ENCODE measurements at regions not wholly inside any gene's neighbourhood (a gene's known extent, or its start where the extent isn't known, plus 50 kb on each side); places are given as distances from the start of the nearest gene placed in this dataset.

DNA sequence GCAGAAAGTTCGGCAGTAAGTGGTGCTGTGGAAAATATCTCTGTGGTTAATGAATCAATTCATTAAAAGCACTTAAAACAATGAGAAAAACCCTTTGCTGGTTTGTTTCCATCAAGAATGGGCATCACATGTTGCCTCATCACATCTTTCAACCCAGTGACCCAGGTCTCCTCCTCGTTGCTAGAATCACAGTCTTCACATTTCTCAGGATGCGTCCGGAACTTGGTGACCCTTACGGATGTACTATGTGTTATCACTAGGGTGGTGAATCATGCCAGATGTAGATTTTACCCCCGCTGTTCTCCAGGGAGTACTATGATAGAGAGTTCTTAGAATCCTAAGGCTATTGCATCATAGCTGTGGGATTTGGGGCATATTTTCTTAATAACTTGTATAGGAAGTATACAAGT, 217.9 kb upstream of the KLF4 start:
- no peaks in the 10 kb centered on the region for H3K79me2 ChIP-seq (ENCODE audit: insufficient read depth, low read length)
- no peak overlapping the region for H3K56ac ChIP-seq (ENCODE audit: insufficient read length, low read depth, low read length)
- no peaks in the 10 kb centered on the region for H3K23me2 ChIP-seq (ENCODE audit: insufficient read length, low read depth, low read length, poor library complexity, severe bottlenecking)
- H3K79me1 ChIP-seq (ENCODE audit: insufficient read depth, low read depth, low read length, poor library complexity, severe bottlenecking) = no peaks in the 10 kb centered on the region
- no peaks in the 10 kb centered on the region; the same call in 1 of the 2 replicates for H3K27me3 Mint-ChIP-seq (ENCODE audit: low read depth)
- no peaks in the 10 kb centered on the region for H3K27me3 ChIP-seq (ENCODE audit: insufficient read depth, low read length)
- H4K8ac ChIP-seq (replicated peaks; ENCODE audit: insufficient read length, low read depth, low read length) = no peak overlapping the region
- no peak overlapping the region for H3K4ac ChIP-seq (ENCODE audit: low read depth, low read length)
- H2BK20ac ChIP-seq (ENCODE audit: low read depth, low read length, poor library complexity, severe bottlenecking) = no peak overlapping the region
- no peak for TF ChIP-seq CTCF (conservative IDR thresholded peaks at IDR 0.05)
- no peak overlapping the region for H2BK120ac ChIP-seq (ENCODE audit: low read depth, low read length, poor library complexity, severe bottlenecking)
- H3T11ph ChIP-seq (ENCODE audit: low read length) = no peak overlapping the region
- no peak overlapping the region for H2BK12ac ChIP-seq (ENCODE audit: insufficient read length, low read depth, low read length)
- H4K91ac ChIP-seq (ENCODE audit: insufficient read length, low read depth, low read length) = no peak overlapping the region
- no peaks in the 10 kb centered on the region for H3K4me1 Mint-ChIP-seq
- H3K4me1 ChIP-seq (ENCODE audit: insufficient read depth, low read length) = no peaks in the 10 kb centered on the region
- H3K27ac Mint-ChIP-seq = no peak overlapping the region
- H4K20me1 ChIP-seq (ENCODE audit: control insufficient read depth, insufficient read depth, insufficient read length) = no peaks in the 10 kb centered on the region
- H2BK5ac ChIP-seq (ENCODE audit: insufficient read length, low read length) = no peak overlapping the region
- H4K5ac ChIP-seq (ENCODE audit: insufficient read length, low read depth, low read length) = no peak overlapping the region
- no peak overlapping the region for H2AFZ ChIP-seq (ENCODE audit: low read length)
- no CpG with 5 or more reads among the region's 6 CpGs for WGBS (ENCODE audit: extremely low coverage, insufficient read length, low lambda C conversion rate)
- DNase-seq = no peak
- H3K4me2 ChIP-seq (ENCODE audit: insufficient read depth, insufficient read length, low read length) = no peak overlapping the region
- no peak overlapping the region for H3K9ac ChIP-seq (ENCODE audit: extremely low read depth, insufficient read length, low read length)
- H2AK5ac ChIP-seq (ENCODE audit: insufficient read length, low read length) = no peak overlapping the region
- no peaks in the 10 kb centered on the region; a peak in 2 of 7 replicates for H3K36me3 Mint-ChIP-seq (ENCODE audit: insufficient read depth in 1 of 3, low read depth in 3 of 3)
- no peak overlapping the region for H3K27ac ChIP-seq (ENCODE audit: insufficient read length, low read depth, low read length)
- no peak overlapping the region for H2BK15ac ChIP-seq (ENCODE audit: low read depth, low read length)
- H3K9me3 Mint-ChIP-seq = no peaks in the 10 kb centered on the region; a peak in 1 of 5 replicates
- no peaks in the 10 kb centered on the region for H3K9me3 ChIP-seq (ENCODE audit: control insufficient read depth, low read depth, low read length)
- no peak overlapping the region for H3K18ac ChIP-seq (ENCODE audit: insufficient read length, low read depth, low read length)
- H3K4me3 Mint-ChIP-seq = no peak overlapping the region
- no peak overlapping the region for H3K14ac ChIP-seq (ENCODE audit: insufficient read depth, low read length)
- H3K23ac ChIP-seq (ENCODE audit: insufficient read length, low read depth, low read length) = no peak overlapping the region
